SK-N-SH treated with all-trans-retinoic acid at 6 μM for 48 hours (cell line): ENCODE measurements at regions not wholly inside any gene's neighbourhood (a gene's known extent, or its start where the extent isn't known, plus 50 kb on each side); places are given as distances from the start of the nearest gene placed in this dataset.

Experiments
- ATAC-seq: fragments of 200-7000 bp; cut with Tn5 transposase; 3 replicates; pipeline ENCODE4 v1.9.1; 2020; ENCODE audit warnings: mild to moderate bottlenecking, moderate library complexity
- ARNTL ChIP-seq: fragments of 450-650 bp; formaldehyde crosslinking; IDR thresholded peaks from 2 replicates; pipeline ENCODE4 v1.5.0; 2020; ENCODE audit warnings: low read depth, mild to moderate bottlenecking, moderate library complexity, borderline replicate concordance
- BACH2 ChIP-seq: fragments of 250-450 bp; sonication (Bioruptor Pico); IDR thresholded peaks from 2 replicates; pipeline ENCODE4 v1.9.0; 2021; ENCODE audit warnings: mild to moderate bottlenecking, borderline replicate concordance
- CREB5 ChIP-seq: fragments of 250-450 bp; sonication (Bioruptor Pico); IDR thresholded peaks from 2 replicates; pipeline ENCODE4 v1.5.1; 2020; ENCODE audit warnings: low read depth, mild to moderate bottlenecking, moderate library complexity
- CSDC2 ChIP-seq: fragments of 250-450 bp; sonication (Bioruptor Pico); IDR thresholded peaks from 2 replicates; pipeline ENCODE4 v1.5.0; 2020; ENCODE audit warnings: mild to moderate bottlenecking, moderate library complexity
- CSRNP3 ChIP-seq: fragments of 250-450 bp; sonication (Bioruptor Pico); IDR thresholded peaks from 2 replicates; pipeline ENCODE4 v1.5.1; 2021; ENCODE audit warnings: mild to moderate bottlenecking, moderate library complexity
- ESRRG ChIP-seq: fragments of 250-450 bp; sonication (Bioruptor Pico); IDR thresholded peaks from 2 replicates; pipeline ENCODE4 v1.6.1; 2021; ENCODE audit warnings: mild to moderate bottlenecking
- GLIS3 ChIP-seq: fragments of 250-450 bp; sonication (Bioruptor Pico); IDR thresholded peaks from 2 replicates; pipeline ENCODE4 v1.5.0; 2020; ENCODE audit warnings: mild to moderate bottlenecking, moderate library complexity
- ISL1 ChIP-seq: fragments of 250-450 bp; sonication (Bioruptor Pico); IDR thresholded peaks from 2 replicates; pipeline ENCODE4 v2.1.2; 2022; ENCODE audit warnings: mild to moderate bottlenecking, moderate library complexity
- OSR1 ChIP-seq: fragments of 250-450 bp; sonication (Bioruptor Pico); IDR thresholded peaks from 2 replicates; pipeline ENCODE4 v1.8.0; 2022; ENCODE audit warnings: moderate library complexity, mild to moderate bottlenecking, inconsistent platforms
- PATZ1 ChIP-seq: fragments of 250-450 bp; sonication (Bioruptor Pico); IDR thresholded peaks from 2 replicates; pipeline ENCODE4 v1.8.0; 2020; ENCODE audit warnings: mild to moderate bottlenecking, moderate library complexity, borderline replicate concordance
- RARB ChIP-seq: fragments of 250-450 bp; sonication (Bioruptor Pico); IDR thresholded peaks from 2 replicates; pipeline ENCODE4 v1.8.0; 2021; ENCODE audit warnings: mild to moderate bottlenecking, moderate library complexity
- SNAI2 ChIP-seq: fragments of 250-450 bp; sonication (Bioruptor Pico); IDR thresholded peaks from 2 replicates; pipeline ENCODE4 v1.5.0; 2020; ENCODE audit warnings: mild to moderate bottlenecking, moderate library complexity
- TCF4 ChIP-seq: fragments of 250-450 bp; sonication (Bioruptor Pico); IDR thresholded peaks from 2 replicates; pipeline ENCODE4 v1.8.0; 2021; ENCODE audit warnings: mild to moderate bottlenecking, moderate library complexity, borderline replicate concordance
- TOX ChIP-seq: fragments of 250-450 bp; sonication (Bioruptor Pico); IDR thresholded peaks from 2 replicates; pipeline ENCODE4 v1.8.0; 2021; ENCODE audit warnings: mild to moderate bottlenecking, moderate library complexity, borderline replicate concordance
- TSHZ2 ChIP-seq: fragments of 250-450 bp; sonication (Bioruptor Pico); IDR thresholded peaks from 2 replicates; pipeline ENCODE4 v1.5.0; 2020; ENCODE audit warnings: mild to moderate bottlenecking, moderate library complexity
- ZC3H10 ChIP-seq: fragments of 250-450 bp; sonication (Bioruptor Pico); IDR thresholded peaks from 2 replicates; pipeline ENCODE4 v1.5.1; 2021; ENCODE audit warnings: mild to moderate bottlenecking, moderate library complexity
- ZFP3 ChIP-seq: fragments of 250-450 bp; sonication (Bioruptor Pico); IDR thresholded peaks from 2 replicates; pipeline ENCODE4 v1.5.0; 2020; ENCODE audit warnings: mild to moderate bottlenecking, moderate library complexity
- ZFP30 ChIP-seq: fragments of 450-650 bp; formaldehyde crosslinking; IDR thresholded peaks from 2 replicates; pipeline ENCODE4 v1.5.0; 2022; ENCODE audit warnings: mild to moderate bottlenecking, moderate library complexity
- ZNF565 ChIP-seq: fragments of 450-650 bp; formaldehyde crosslinking; conservative IDR thresholded peaks from 2 replicates; pipeline ENCODE4 v1.5.0; 2020; ENCODE audit warnings: low read depth, mild to moderate bottlenecking, moderate library complexity
- ZNF70 ChIP-seq: fragments of 450-650 bp; formaldehyde crosslinking; IDR thresholded peaks from 2 replicates; pipeline ENCODE4 v1.5.0; 2020; ENCODE audit warnings: mild to moderate bottlenecking, moderate library complexity
- ZNF8 ChIP-seq: fragments of 450-650 bp; formaldehyde crosslinking; IDR thresholded peaks from 2 replicates; pipeline ENCODE4 v1.5.0; 2020; ENCODE audit warnings: mild to moderate bottlenecking, moderate library complexity

GRCh38 chr6:141552031-141552430 lies 580.7 kb upstream of the GJE1 start (continued):
- TF ChIP-seq ZNF8 (CRISPR knock-in tag) (no peak), OSR1 (CRISPR knock-in tag) (no peak), ZNF565 (CRISPR knock-in tag) (no peak)

- TF ChIP-seq TOX (CRISPR knock-in tag) (no peak), TSHZ2 (CRISPR knock-in tag) (no peak), ZFP3 (CRISPR knock-in tag) (no peak), TCF4 (CRISPR knock-in tag) (no peak), CSDC2 (no peak), CSRNP3 (CRISPR knock-in tag) (no peak), ARNTL (CRISPR knock-in tag) (no peak), SNAI2 (no peak), RARB (no peak), ISL1 (CRISPR knock-in tag) (no peak), ZFP30 (no peak), ZNF565 (CRISPR knock-in tag) (no peak), ZNF8 (CRISPR knock-in tag) (no peak), BACH2 (no peak), PATZ1 (CRISPR knock-in tag) (no peak), ZC3H10 (CRISPR knock-in tag) (no peak), ZNF70 (no peak)
- ATAC-seq: no peak
Measured at GRCh38 chr6:141551318-141551717, 581.4 kb upstream of the GJE1 start.

GRCh38 chr6:141550471-141550870 lies 582.3 kb upstream of the GJE1 start:
- no peak for TF ChIP-seq ZFP3 (CRISPR knock-in tag)
- no peak for TF ChIP-seq TCF4 (CRISPR knock-in tag)
- no peak for TF ChIP-seq CREB5 (CRISPR knock-in tag)
- TF ChIP-seq BACH2: no peak
- TF ChIP-seq ZNF565 (CRISPR knock-in tag): no peak
- no peak for TF ChIP-seq RARB
- no peak for TF ChIP-seq ISL1 (CRISPR knock-in tag)
- TF ChIP-seq ZFP30: no peak
- TF ChIP-seq GLIS3 (CRISPR knock-in tag): no peak
- no peak for TF ChIP-seq ZNF8 (CRISPR knock-in tag)
- no peak for TF ChIP-seq ARNTL (CRISPR knock-in tag)
- TF ChIP-seq ESRRG (CRISPR knock-in tag): no peak
- no peak for TF ChIP-seq TSHZ2 (CRISPR knock-in tag)
- no peak for TF ChIP-seq OSR1 (CRISPR knock-in tag)
- TF ChIP-seq ZNF70: no peak
- no peak for TF ChIP-seq CSRNP3 (CRISPR knock-in tag)
- ATAC-seq: no peak
